H1 (cell line): ENCODE measurements at regions not wholly inside any gene's neighbourhood (a gene's known extent, or its start where the extent isn't known, plus 50 kb on each side); places are given as distances from the start of the nearest gene placed in this dataset.

Experiments used
- CTCF ChIA-PET: fragments of 300-600 bp; sonication (Branson Sonifier 250); formaldehyde crosslinking; loops from one replicate; lab custom pipeline; 2021; ENCODE audit not compliant: partially characterized antibody; lab: Charles Lee
- POLR2A ChIA-PET: fragments of 300-600 bp; sonication (Branson Sonifier 250); formaldehyde crosslinking; loops from one replicate; lab custom pipeline; 2021; ENCODE audit warnings: inconsistent platforms; ENCODE audit not compliant: partially characterized antibody; lab: Charles Lee
- DNase-seq, 2 experiments: peaks; one replicate each; pipeline versions ENCODE4 v3.0.0 to v3.0.0-alpha.2; 2010 to 2022; ENCODE audit warnings: low spot score in 2 of 2, low read depth in 1 of 2, mixed read lengths in 1 of 2
- FAIRE-seq: peaks from 2 replicates; lab custom pipeline; 2011; peaks lifted over from hg19 to GRCh38; lab: Jason Lieb, UNC
- H2AFZ ChIP-seq: 2 replicates; pipeline ENCODE4 v1.8.1; 2012; ENCODE audit warnings: low read length, inconsistent platforms
- H2AK5ac ChIP-seq: 2 replicates; pipeline ENCODE4 v1.6.1; 2013; ENCODE audit warnings: low read depth, low read length
- H2BK120ac ChIP-seq: replicated peaks from 2 replicates; pipeline ENCODE3; 2013; ENCODE audit warnings: low read depth, low read length, inconsistent platforms
- H2BK12ac ChIP-seq: 2 replicates; pipeline ENCODE4 v1.6.1; 2013; ENCODE audit warnings: low read depth, low read length
- H2BK15ac ChIP-seq: 2 replicates; pipeline ENCODE4 v1.6.1; 2013; ENCODE audit warnings: low read length
- H2BK20ac ChIP-seq: 2 replicates; pipeline ENCODE4 v1.6.1; 2013; ENCODE audit warnings: low read length
- H2BK5ac ChIP-seq: 2 replicates; pipeline ENCODE4 v1.6.1; 2013; ENCODE audit warnings: low read depth, low read length
- H3K14ac ChIP-seq: 2 replicates; pipeline ENCODE4 v1.6.1; 2013; ENCODE audit warnings: inconsistent platforms; ENCODE audit not compliant: insufficient read length
- H3K18ac ChIP-seq: 2 replicates; pipeline ENCODE4 v1.6.1; 2013; ENCODE audit warnings: low read length; ENCODE audit errors: extremely low read depth
- H3K23ac ChIP-seq: 2 replicates; pipeline ENCODE4 v1.6.1; 2013; ENCODE audit warnings: inconsistent platforms; ENCODE audit not compliant: insufficient read length
- H3K23me2 ChIP-seq: 2 replicates; pipeline ENCODE4 v1.6.1; 2013; ENCODE audit warnings: low read depth, low read length
- H3K27ac ChIP-seq: 2 replicates; pipeline ENCODE4 v1.6.1; 2011; ENCODE audit warnings: low read depth, low read length, inconsistent platforms
- H3K27me3 ChIP-seq, 4 experiments: replicated peaks in 1 of 4; 1 replicate in 1 of 4; 2 replicates in 3 of 4; pipeline versions ENCODE4 v1.6.1 to v1.8.1; 2011 to 2013; ENCODE audit warnings: low read length in 3 of 4, mild to moderate bottlenecking in 3 of 4, inconsistent platforms in 2 of 4, mixed read lengths in 2 of 4, moderate library complexity in 1 of 4; ENCODE audit not compliant: control insufficient read depth in 3 of 4, insufficient read depth in 3 of 4; ENCODE audit errors: extremely low read depth in 1 of 4
- H3K36me3 ChIP-seq, 4 experiments: 2 replicates each; pipeline versions ENCODE4 v1.6.1 to v1.8.1; 2011 to 2013; ENCODE audit warnings: mild to moderate bottlenecking in 4 of 4, low read length in 3 of 4, moderate library complexity in 2 of 4, control low read depth in 1 of 4, inconsistent platforms in 1 of 4; ENCODE audit not compliant: insufficient read depth in 4 of 4, control insufficient read depth in 2 of 4
- H3K4ac ChIP-seq: replicated peaks from 2 replicates; pipeline ENCODE3; 2013; ENCODE audit warnings: low read length, low read depth, mixed read lengths, inconsistent platforms; ENCODE audit not compliant: insufficient read length
- H3K4me1 ChIP-seq, 4 experiments: replicated peaks in 1 of 4; 1 replicate in 1 of 4; 2 replicates in 3 of 4; pipeline versions ENCODE4 v1.6.1 to v1.8.1; 2011 to 2013; ENCODE audit warnings: low read length in 3 of 4, inconsistent platforms in 2 of 4, mixed read lengths in 1 of 4; ENCODE audit not compliant: insufficient read depth in 4 of 4, control insufficient read depth in 3 of 4
- H3K4me2 ChIP-seq, 2 experiments: 2 replicates each; pipeline versions ENCODE4 v1.6.1 to v1.8.1; 2011 to 2013; ENCODE audit warnings: low read depth in 2 of 2, low read length in 2 of 2, control low read depth in 1 of 2, inconsistent platforms in 1 of 2, mild to moderate bottlenecking in 1 of 2; ENCODE audit not compliant: insufficient read depth in 1 of 2
- H3K4me3 ChIP-seq, 4 experiments: fragments of 200-600, 300-600 bp in 1 of 4; sonication (generic), shearing (Covaris generic), sonication (Bioruptor Twin) in 1 of 4; 2 replicates each; pipeline versions ENCODE4 v1.5.1 to v1.8.1; 2011 to 2016; ENCODE audit warnings: low read length in 4 of 4, low read depth in 3 of 4, control low read depth in 2 of 4, inconsistent platforms in 2 of 4, mild to moderate bottlenecking in 2 of 4, mixed read lengths in 1 of 4, moderate library complexity in 1 of 4; ENCODE audit not compliant: insufficient read depth in 2 of 4; ENCODE audit errors: extremely low read depth in 1 of 4
- H3K56ac ChIP-seq: replicated peaks from 2 replicates; pipeline ENCODE3; 2013; ENCODE audit warnings: low read depth, mild to moderate bottlenecking, mixed read lengths, low read length, inconsistent platforms; ENCODE audit not compliant: insufficient read length
- H3K79me1 ChIP-seq: 2 replicates; pipeline ENCODE4 v1.6.1; 2013; ENCODE audit warnings: low read depth, low read length, control low read depth
- H3K79me2 ChIP-seq, 2 experiments: 2 replicates each; pipeline versions ENCODE4 v1.6.1 to v1.8.1; 2012 to 2013; ENCODE audit warnings: low read length in 2 of 2, mild to moderate bottlenecking in 2 of 2, inconsistent platforms in 1 of 2; ENCODE audit not compliant: insufficient read depth in 2 of 2, control insufficient read depth in 1 of 2
- H3K9ac ChIP-seq, 4 experiments: replicated peaks in 1 of 4; 1 replicate in 1 of 4; 2 replicates in 3 of 4; pipeline versions ENCODE4 v1.6.1 to v1.8.1; 2011 to 2013; ENCODE audit warnings: low read depth in 3 of 4, low read length in 3 of 4, control low read depth in 2 of 4, mild to moderate bottlenecking in 2 of 4, moderate library complexity in 2 of 4, inconsistent platforms in 1 of 4; ENCODE audit errors: extremely low read depth in 1 of 4
- H3K9me3 ChIP-seq, 2 experiments: 2 replicates each; pipeline versions ENCODE4 v1.6.1 to v1.8.1; 2012 to 2013; ENCODE audit warnings: mild to moderate bottlenecking in 2 of 2, moderate library complexity in 2 of 2, control low read depth in 1 of 2, inconsistent platforms in 1 of 2, low read depth in 1 of 2, low read length in 1 of 2, mixed read lengths in 1 of 2; ENCODE audit not compliant: insufficient read depth in 2 of 2
- H4K20me1 ChIP-seq, 2 experiments: replicated peaks in 1 of 2; 2 replicates each; pipeline versions ENCODE3 to v1.8.1; 2011 to 2013; ENCODE audit warnings: inconsistent platforms in 2 of 2, low read length in 2 of 2, mild to moderate bottlenecking in 1 of 2; ENCODE audit not compliant: insufficient read depth in 2 of 2, control insufficient read depth in 1 of 2
- H4K5ac ChIP-seq: 2 replicates; pipeline ENCODE4 v1.6.1; 2013; ENCODE audit warnings: low read length, low read depth, mixed read lengths, inconsistent platforms; ENCODE audit not compliant: insufficient read length
- H4K8ac ChIP-seq: 2 replicates; pipeline ENCODE4 v1.8.0; 2013; ENCODE audit warnings: mild to moderate bottlenecking, moderate library complexity, low read length, inconsistent platforms; ENCODE audit not compliant: insufficient read depth; ENCODE audit errors: extremely low read depth
- H4K91ac ChIP-seq: replicated peaks from 2 replicates; pipeline ENCODE3; 2013; ENCODE audit warnings: low read length, mixed read lengths, inconsistent platforms; ENCODE audit not compliant: insufficient read length
- E2F6 ChIP-seq: IDR thresholded peaks from 2 replicates; pipeline ENCODE4 v1.6.1; 2012; ENCODE audit warnings: inconsistent platforms
- FOSL1 ChIP-seq: IDR thresholded peaks from 2 replicates; pipeline ENCODE4 v1.6.1; 2011; ENCODE audit warnings: mild to moderate bottlenecking, low read depth, low read length, moderate library complexity; ENCODE audit not compliant: insufficient read depth
- SIN3A ChIP-seq, 2 experiments: IDR thresholded peaks in 1 of 2; conservative IDR thresholded peaks in 1 of 2; 2 replicates each; pipeline ENCODE4 v1.6.1; 2011 to 2012; ENCODE audit warnings: low read length in 2 of 2, improper control_type of control experiment in 1 of 2, low read depth in 1 of 2, mild to moderate bottlenecking in 1 of 2
- SP4 ChIP-seq: IDR thresholded peaks from 2 replicates; pipeline ENCODE4 v1.6.1; 2012; ENCODE audit warnings: low read length, inconsistent platforms

GRCh38 chr1:188867614-188868013 is 1610.0 kb downstream of the BRINP3 start:
- Histone ChIP-seq H3K9ac (no peak overlapping the region), H3K27ac (no peak overlapping the region), H2BK120ac (no peak overlapping the region), H3K18ac (no peak overlapping the region), H3K4ac (no peak overlapping the region), H3K4me3 (no peak overlapping the region), H3K4me2 (no peak overlapping the region), H3K79me1 (no peaks in the 10 kb centered on the region), H2BK20ac (no peak overlapping the region), H4K8ac (no peak overlapping the region), H2AK5ac (no peak overlapping the region), H4K20me1 (no peaks in the 10 kb centered on the region), H4K91ac (no peak overlapping the region), H2BK15ac (no peak overlapping the region), H3K14ac (no peak overlapping the region), H2BK12ac (no peak overlapping the region), H3K56ac (no peak overlapping the region), H4K5ac (no peak overlapping the region), H3K4me1 (no peaks in the 10 kb centered on the region), H2AFZ (no peak overlapping the region), H3K23me2 (no peaks in the 10 kb centered on the region), H2BK5ac (no peak overlapping the region), H3K9me3 (no peaks in the 10 kb centered on the region), H3K79me2 (no peaks in the 10 kb centered on the region), H3K27me3 (no peaks in the 10 kb centered on the region), H3K23ac (no peak overlapping the region), H3K36me3 (no peaks in the 10 kb centered on the region)
- FAIRE-seq: no peak
- no peak for DNase-seq
- no peak for TF ChIP-seq SIN3A (conservative IDR thresholded peaks at IDR 0.05 in 1 of 2, IDR thresholded peaks at IDR 0.05 in 1 of 2; ENCODE audit: low read depth in 1 of 2, low read length in 2 of 2)
- TF ChIP-seq FOSL1: no peak
- TF ChIP-seq E2F6: no peak
- no peak for TF ChIP-seq SP4
- CTCF ChIA-PET: no interaction called here
- POLR2A ChIA-PET: no interaction called here
